Transverse colon (tissue), 4 donors: ENCODE measurements at regions not wholly inside any gene's neighbourhood (a gene's known extent, or its start where the extent isn't known, plus 50 kb on each side); places are given as distances from the start of the nearest gene placed in this dataset.

Experiments
- DNase-seq: peaks from one replicate; pipeline ENCODE4 v3.0.0-alpha.2; 2019
- H3K27ac ChIP-seq, 4 donors: fragments of 200-600 bp; sonication (generic); 2 replicates each; pipeline ENCODE4 v1.5.1; 2016 to 2018; ENCODE audit warnings: inconsistent platforms in 4 of 4
- H3K27me3 ChIP-seq: fragments of 200-600 bp; sonication (generic); 2 replicates; pipeline ENCODE4 v1.5.1; 2017; ENCODE audit warnings: inconsistent platforms
- H3K36me3 ChIP-seq, 4 donors: fragments of 200-600 bp; sonication (generic); 2 replicates each; pipeline ENCODE4 v1.5.1; 2017 to 2019; ENCODE audit warnings: inconsistent platforms in 4 of 4
- H3K4me1 ChIP-seq, 4 donors: fragments of 200-600 bp; sonication (generic); 2 replicates each; pipeline ENCODE4 v1.5.1; 2017 to 2020; ENCODE audit warnings: inconsistent platforms in 4 of 4
- H3K4me3 ChIP-seq, 4 donors: fragments of 200-600 bp; sonication (generic); 1 replicate in 1 of 4; 2 replicates in 3 of 4; pipeline versions ENCODE4 v1.5.1 to v1.6.1; 2017 to 2019; ENCODE audit warnings: inconsistent platforms in 4 of 4
- H3K9me3 ChIP-seq, 2 donors: fragments of 200-600 bp; sonication (generic); 2 replicates each; pipeline ENCODE4 v1.5.1; 2017 to 2019; ENCODE audit warnings: inconsistent platforms in 2 of 2
- CTCF ChIP-seq, 5 experiments: fragments of 200-600 bp in 3 of 5; fragments of 450-650 bp in 2 of 5; sonication (generic) in 3 of 5; IDR thresholded peaks; 1 replicate in 2 of 5; 2 replicates in 3 of 5; pipeline ENCODE4 v1.5.1; 2016 to 2017; ENCODE audit warnings: antibody characterized with exemption in 5 of 5, inconsistent platforms in 3 of 5, mild to moderate bottlenecking in 2 of 5, moderate library complexity in 1 of 5
- EP300 ChIP-seq: sonication (generic); formaldehyde crosslinking; IDR thresholded peaks from one replicate; pipeline ENCODE4 v1.6.1; 2017; ENCODE audit warnings: antibody characterized with exemption, low read depth
- POLR2A ChIP-seq: fragments of 450-650 bp; IDR thresholded peaks from one replicate; pipeline ENCODE4 v1.6.1; 2016; ENCODE audit warnings: antibody characterized with exemption, mild to moderate bottlenecking, moderate library complexity
- POLR2AphosphoS5 ChIP-seq, 3 donors: sonication (generic); formaldehyde crosslinking; IDR thresholded peaks; one replicate each; pipeline ENCODE4 v1.6.1; 2016; ENCODE audit warnings: antibody characterized with exemption in 3 of 3
- WGBS, 2 donors: methylation state at CpG; one replicate each; pipeline ENCODE4 v1.1.5; 2018; ENCODE audit warnings: low coverage in 1 of 2; 5-methylcytosine and 5-hydroxymethylcytosine counted together
- in situ Hi-C, 4 donors: fragments of 200-750 bp; cut with MboI; loops; one replicate each; pipeline versions ENCODE4 v1.15.0 to v1.15.1; 2017; ENCODE audit warnings: low sequenced_read_pairs in 3 of 4, low pct_ligation_motif_present in 1 of 4, low pct_unique_long_range_greater_than_20kb in 1 of 4
- intact Hi-C: fragments of 100-400 bp; cut with DNase I; formaldehyde crosslinking; loops from one replicate; pipeline ENCODE4 v1.15.1; 2023; ENCODE audit warnings: low total_unique reads

- H3K27me3 ChIP-seq = no peaks in the 10 kb centered on the region
- H3K4me3 ChIP-seq = no peak overlapping the region
- no peak for TF ChIP-seq POLR2AphosphoS5 (IDR thresholded peaks at IDR 0.05)
- TF ChIP-seq EP300 = no peak
- TF ChIP-seq POLR2A = no peak
- no peak for TF ChIP-seq CTCF (IDR thresholded peaks at IDR 0.05)
- in situ Hi-C loops (no loop called here), intact Hi-C loops (no loop called here)
- no peak overlapping the region for H3K27ac ChIP-seq
- no peaks in the 10 kb centered on the region for H3K36me3 ChIP-seq
- H3K4me1 ChIP-seq = peaks cover 0 to 11% (median 0%) of the 10 kb centered on the region in 4 donors
- no peak for DNase-seq
- no peaks in the 10 kb centered on the region for H3K9me3 ChIP-seq
- WGBS, 2 donors = 85 to 86% methylated on average over 4 to 5 of the region's 5 CpGs
Observed at GRCh38 chr5:61600945-61601511, 269.0 kb downstream of the ZSWIM6 start.

GRCh38 chr5:61603211-61603908 is 271.3 kb downstream of the ZSWIM6 start:
- in situ Hi-C loops (no loop called here), intact Hi-C loops (no loop called here)
- no peak overlapping the region for H3K27ac ChIP-seq
- TF ChIP-seq POLR2AphosphoS5 (IDR thresholded peaks at IDR 0.05) = no peak
- no peak for TF ChIP-seq POLR2A
- peaks cover 0 to 11% (median 0%) of the 10 kb centered on the region in 4 donors for H3K4me1 ChIP-seq
- H3K4me3 ChIP-seq = no peak overlapping the region
- H3K27me3 ChIP-seq = no peaks in the 10 kb centered on the region
- H3K9me3 ChIP-seq = no peaks in the 10 kb centered on the region
- H3K36me3 ChIP-seq = no peaks in the 10 kb centered on the region
- DNase-seq = no peak
- 67% methylated on average over 2 to 6 of the region's 6 CpGs for WGBS, 2 donors

GRCh38 chr5:61604076-61605025 is 272.3 kb downstream of the ZSWIM6 start:
- 20 to 73% methylated on average over 1 to 8 of the region's 8 CpGs for WGBS, 2 donors
- DNase-seq = no peak
- Histone ChIP-seq H3K4me3 (no peak overlapping the region), H3K4me1 (peaks cover 0 to 7% (median 0%) of the 10 kb centered on the region in 4 donors), H3K27me3 (no peaks in the 10 kb centered on the region), H3K36me3 (no peaks in the 10 kb centered on the region), H3K9me3 (no peaks in the 10 kb centered on the region), H3K27ac (no peak overlapping the region)
- in situ Hi-C loops (no loop called here), intact Hi-C loops (no loop called here)
- TF ChIP-seq POLR2A = no peak
- TF ChIP-seq EP300 = no peak
- no peak for TF ChIP-seq POLR2AphosphoS5 (IDR thresholded peaks at IDR 0.05)
- TF ChIP-seq CTCF (IDR thresholded peaks at IDR 0.05) = no peak

GRCh38 chr5:61609840-61610677 is 278.0 kb downstream of the ZSWIM6 start:
- DNase-seq = no peak
- H3K9me3 ChIP-seq = no peaks in the 10 kb centered on the region
- no peaks in the 10 kb centered on the region for H3K4me1 ChIP-seq
- TF ChIP-seq POLR2AphosphoS5 (IDR thresholded peaks at IDR 0.05) (no peak), EP300 (no peak), CTCF (IDR thresholded peaks at IDR 0.05) (no peak), POLR2A (no peak)
- no peak overlapping the region for H3K4me3 ChIP-seq
- in situ Hi-C loops = no loop called here
- no peak overlapping the region for H3K27ac ChIP-seq
- H3K27me3 ChIP-seq = peaks cover 5% of the 10 kb centered on the region
- no peaks in the 10 kb centered on the region for H3K36me3 ChIP-seq
- 81 to 87% methylated on average over 7 to 9 of the region's 9 CpGs for WGBS, 2 donors
- intact Hi-C loops = no loop called here
